Heart right ventricle (tissue), 16 donors: ENCODE measurements at regions not wholly inside any gene's neighbourhood (a gene's known extent, or its start where the extent isn't known, plus 50 kb on each side); places are given as distances from the start of the nearest gene placed in this dataset.

ENCODE experiments used
- ATAC-seq, 8 donors: fragments of 200-7000 bp; cut with Tn5 transposase; one replicate each; pipeline ENCODE4 v1.9.1; 2020; ENCODE audit warnings: mild to moderate bottlenecking in 8 of 8, moderate library complexity in 8 of 8, moderate number of reproducible peaks in 1 of 8
- DNase-seq, 2 donors: peaks; one replicate each; pipeline ENCODE4 v3.0.0-alpha.2; 2020
- H3K27ac ChIP-seq, 10 donors: fragments of 200-600 bp; sonication (generic) in 2 of 10; one replicate each; pipeline versions ENCODE4 v1.5.0 to v1.8.0; 2020 to 2022; ENCODE audit warnings: mild to moderate bottlenecking in 3 of 10
- H3K27me3 ChIP-seq, 7 donors: fragments of 200-600 bp; one replicate each; pipeline ENCODE4 v1.8.0; 2021 to 2022; ENCODE audit warnings: mild to moderate bottlenecking in 2 of 7
- H3K36me3 ChIP-seq, 9 donors: fragments of 200-600 bp; sonication (generic) in 1 of 9; one replicate each; pipeline versions ENCODE4 v1.5.0 to v1.8.0; 2020 to 2022; ENCODE audit warnings: mild to moderate bottlenecking in 2 of 9
- H3K4me1 ChIP-seq, 9 donors: fragments of 200-600 bp; sonication (generic) in 1 of 9; one replicate each; pipeline versions ENCODE4 v1.5.0 to v1.8.0; 2020 to 2022; ENCODE audit warnings: mild to moderate bottlenecking in 4 of 9
- H3K4me3 ChIP-seq, 10 donors: fragments of 200-600 bp; sonication (generic) in 2 of 10; one replicate each; pipeline versions ENCODE4 v1.5.0 to v1.8.0; 2020 to 2022; ENCODE audit warnings: mild to moderate bottlenecking in 7 of 10, moderate library complexity in 2 of 10
- H3K9me3 ChIP-seq, 11 donors: fragments of 200-600 bp in 10 of 11; sonication (generic) in 2 of 11; one replicate each; pipeline versions ENCODE4 v1.5.0 to v1.8.0; 2013 to 2022; ENCODE audit warnings: mild to moderate bottlenecking in 2 of 11, control low read depth in 1 of 11, moderate library complexity in 1 of 11
- CTCF ChIP-seq, 9 donors: fragments of 200-600 bp; sonication (generic) in 2 of 9; IDR thresholded peaks; one replicate each; pipeline versions ENCODE4 v1.5.0 to v1.8.0; 2021 to 2022; ENCODE audit warnings: antibody characterized with exemption in 9 of 9, mild to moderate bottlenecking in 5 of 9, moderate library complexity in 1 of 9
- WGBS, 2 donors: extraction: QIAGEN DNeasy Blood & Tissue Kit; methylation state at CpG; one replicate each; pipeline ENCODE4 v1.1.7; 2013; ENCODE audit warnings: inconsistent platforms in 1 of 2; 5-methylcytosine and 5-hydroxymethylcytosine counted together
- intact Hi-C, 10 donors: fragments of 100-400 bp; cut with DNase I; formaldehyde crosslinking; loops; one replicate each; pipeline versions ENCODE4 v1.11.1 to v1.14.2; 2022
- donor health status: Arrhythmogenic right ventricular cardiomyopathy.
- donor health status: ischemic (EF 13 %, LVEDD 7.1; RV severe dilation, severe dysfunction).
- donor health status: healthy with polysubstance abuse.
- donor health status: DM: no; HTN: yes; CAD: no.
- donor health status: DM: no; HTN: no; CAD: no.
- donor health status: ischemic (EF 25% LVEDD 6.9; RV normal size, moderate dysfunction).
- donor health status: ischemic (EF 25% LVEDD 5.7; RV mildly dilated, moderate dysfunction).
- donor health status: healthy.
- donor health status: DM: yes; HTN: yes; CAD: no.
- donor health status: Ischemic cardiomyopathy.
- donor health status: ischemic (EF 35%, LVEDD 5.7; RV mildly dilated, moderate dysfunction).
- donor health status: nonischemic (EF 11% LVEDD 7.7; RV severe dilation, severe dysfunction).
- donor health status: DM: yes; HTN: yes; CAD: no.
- donor health status: PGD.
- donor health status: ischemic (EF 29% LVEDD 5.4; RV normal size, mild dysfunction).
- donor health status: nonischemic (EF 23%, LVEDD 6.1; RV moderate dilation, normal function).

- no peak for TF ChIP-seq CTCF (IDR thresholded peaks at IDR 0.05)
- intact Hi-C loops, result no loop called here
These were observed 530.2 kb upstream of the ZEB2 start for GRCh38 chr2:145050134-145050533.

GRCh38 chr2:145049475-145049874 lies 529.6 kb upstream of the ZEB2 start:
- TF ChIP-seq CTCF (IDR thresholded peaks at IDR 0.05), result no peak
- no peak overlapping the region for H3K4me3 ChIP-seq

More at GRCh38 chr2:145050134-145050533, 530.2 kb upstream of the ZEB2 start:
- Histone ChIP-seq H3K4me1 (no peaks in the 10 kb centered on the region), H3K27me3 (no peaks in the 10 kb centered on the region), H3K9me3 (no peaks in the 10 kb centered on the region), H3K36me3 (no peaks in the 10 kb centered on the region), H3K27ac (no peak overlapping the region), H3K4me3 (no peak overlapping the region)
- no peak for ATAC-seq
- DNase-seq, result no peak
- 88% methylated on average over 2 of the region's 2 CpGs for WGBS, 2 donors

GRCh38 chr2:145047554-145047953 lies 527.6 kb upstream of the ZEB2 start:
- WGBS, 2 donors, result 86 to 94% methylated on average over 1 of the region's 1 CpG
- Histone ChIP-seq H3K36me3 (no peaks in the 10 kb centered on the region), H3K4me3 (no peak overlapping the region), H3K4me1 (no peaks in the 10 kb centered on the region), H3K27ac (no peak overlapping the region), H3K9me3 (no peaks in the 10 kb centered on the region), H3K27me3 (no peaks in the 10 kb centered on the region)
- DNase-seq (no peak), ATAC-seq (no peak)
- intact Hi-C loops, result no loop called here
- TF ChIP-seq CTCF (IDR thresholded peaks at IDR 0.05), result no peak

More at GRCh38 chr2:145049475-145049874, 529.6 kb upstream of the ZEB2 start:
- Histone ChIP-seq H3K27ac (no peak overlapping the region), H3K27me3 (no peaks in the 10 kb centered on the region), H3K36me3 (no peaks in the 10 kb centered on the region), H3K4me1 (no peaks in the 10 kb centered on the region), H3K9me3 (no peaks in the 10 kb centered on the region)
- DNase-seq (no peak), ATAC-seq (peak in 1 of 8 donors; percentile 49)
- WGBS, 2 donors, result 54 to 68% methylated on average over 3 of the region's 3 CpGs
- intact Hi-C loops, result no loop called here

- Histone ChIP-seq H3K27ac (no peak overlapping the region), H3K27me3 (no peaks in the 10 kb centered on the region), H3K36me3 (no peaks in the 10 kb centered on the region), H3K4me3 (no peak overlapping the region), H3K4me1 (no peaks in the 10 kb centered on the region), H3K9me3 (no peaks in the 10 kb centered on the region)
- ATAC-seq, result no peak
- TF ChIP-seq CTCF (IDR thresholded peaks at IDR 0.05), result no peak
- intact Hi-C loops, result no loop called here
- no peak for DNase-seq
These were observed 524.6 kb upstream of the ZEB2 start for GRCh38 chr2:145044491-145044890.
